Breast epithelium (tissue), 3 donors: ENCODE measurements at regions not wholly inside any gene's neighbourhood (a gene's known extent, or its start where the extent isn't known, plus 50 kb on each side); places are given as distances from the start of the nearest gene placed in this dataset.

Source experiments
- CTCF ChIP-seq, 3 donors: fragments of 450-650 bp; IDR thresholded peaks; one replicate each; pipeline ENCODE4 v1.5.1; 2016 to 2017; ENCODE audit warnings: antibody characterized with exemption in 3 of 3, mild to moderate bottlenecking in 3 of 3, moderate library complexity in 3 of 3
- POLR2A ChIP-seq: fragments of 450-650 bp; IDR thresholded peaks from one replicate; pipeline ENCODE4 v1.6.1; 2016; ENCODE audit warnings: antibody characterized with exemption, mild to moderate bottlenecking, moderate library complexity
- POLR2AphosphoS5 ChIP-seq, 3 donors: sonication (generic); formaldehyde crosslinking; IDR thresholded peaks; one replicate each; pipeline ENCODE4 v1.6.1; 2017; ENCODE audit warnings: antibody characterized with exemption in 3 of 3

GRCh38 chr1:189596197-189596596 is 881.5 kb downstream of the BRINP3 start:
- no peak for TF ChIP-seq CTCF (IDR thresholded peaks at IDR 0.05)
- TF ChIP-seq POLR2AphosphoS5 (IDR thresholded peaks at IDR 0.05), result no peak
- TF ChIP-seq POLR2A, result no peak
